Activated naive CD4-positive, alpha-beta T cell treated with Interleukin-2 at 50 U/mL for 16 hours (primary cell): ENCODE measurements at regions not wholly inside any gene's neighbourhood (a gene's known extent, or its start where the extent isn't known, plus 50 kb on each side); places are given as distances from the start of the nearest gene placed in this dataset.

Experiments used
- DNase-seq: peaks from one replicate; pipeline ENCODE4 v3.0.0-alpha.2; 2020

DNA sequence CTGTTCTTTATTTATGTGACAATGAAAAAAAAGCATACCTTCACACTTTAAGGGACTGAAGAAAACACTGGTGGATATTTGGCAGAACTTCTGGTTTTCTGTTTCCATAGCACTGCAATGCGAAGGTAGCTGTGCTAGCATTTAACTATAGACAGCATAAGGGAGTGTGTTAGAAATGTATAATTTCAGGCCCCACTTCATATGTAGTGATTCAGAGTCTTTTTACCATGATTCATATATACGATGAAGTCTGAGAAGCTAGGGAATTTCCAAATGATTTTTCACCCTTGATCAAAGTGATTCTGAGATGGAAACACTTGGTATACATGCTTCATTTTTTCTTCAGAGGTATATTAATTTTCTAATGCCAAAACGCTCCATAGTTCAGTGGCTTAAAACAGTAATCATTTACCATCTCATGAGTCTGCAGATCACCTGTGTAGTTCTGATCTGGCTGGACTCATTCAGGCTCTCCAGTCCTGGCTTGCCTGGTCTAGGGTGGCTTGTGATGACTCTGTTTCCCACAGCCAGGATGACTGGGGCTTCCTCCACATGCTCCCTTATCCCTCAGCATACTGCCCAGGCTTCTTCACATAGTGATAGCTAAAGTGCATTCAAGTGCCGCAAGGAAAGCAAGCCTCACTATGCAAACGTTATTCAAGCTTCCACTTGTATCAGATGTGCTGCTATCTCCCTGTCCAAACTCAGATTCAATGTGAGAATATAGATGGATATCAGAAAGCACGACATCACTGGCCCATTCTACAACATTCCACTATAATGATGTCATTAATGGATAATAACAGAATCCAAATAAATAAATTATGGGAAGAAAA lies 790.1 kb downstream of the TECRL start:
- no peak for DNase-seq

GRCh38 chr4:63607169-63607872 lies 801.9 kb downstream of the TECRL start:
- DNase-seq, result no peak

- no peak for DNase-seq
Observed at GRCh38 chr4:63589796-63590195, 819.5 kb downstream of the TECRL start.

DNA sequence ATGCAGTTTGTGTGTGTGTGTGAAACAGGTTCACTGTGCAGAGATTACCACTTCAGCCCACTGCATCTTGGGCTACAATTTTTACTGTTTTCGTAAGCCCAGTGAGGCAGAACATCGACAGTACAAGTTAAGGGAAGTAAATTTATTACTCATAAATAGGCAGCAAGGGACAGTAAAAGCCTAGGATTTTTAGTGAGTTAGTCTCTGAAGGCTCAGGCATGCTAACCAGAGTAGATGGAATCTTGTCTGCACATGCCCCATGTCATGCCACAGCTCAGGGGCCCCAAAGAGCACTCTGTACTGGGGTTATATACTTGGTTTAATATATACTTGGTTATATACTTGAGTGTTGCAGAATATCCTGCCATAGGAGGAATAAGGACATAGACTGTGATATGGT lies 825.7 kb downstream of the TECRL start:
- DNase-seq, result no peak

- no peak for DNase-seq
Observed at GRCh38 chr4:63583007-63583406, 826.2 kb downstream of the TECRL start.

DNA sequence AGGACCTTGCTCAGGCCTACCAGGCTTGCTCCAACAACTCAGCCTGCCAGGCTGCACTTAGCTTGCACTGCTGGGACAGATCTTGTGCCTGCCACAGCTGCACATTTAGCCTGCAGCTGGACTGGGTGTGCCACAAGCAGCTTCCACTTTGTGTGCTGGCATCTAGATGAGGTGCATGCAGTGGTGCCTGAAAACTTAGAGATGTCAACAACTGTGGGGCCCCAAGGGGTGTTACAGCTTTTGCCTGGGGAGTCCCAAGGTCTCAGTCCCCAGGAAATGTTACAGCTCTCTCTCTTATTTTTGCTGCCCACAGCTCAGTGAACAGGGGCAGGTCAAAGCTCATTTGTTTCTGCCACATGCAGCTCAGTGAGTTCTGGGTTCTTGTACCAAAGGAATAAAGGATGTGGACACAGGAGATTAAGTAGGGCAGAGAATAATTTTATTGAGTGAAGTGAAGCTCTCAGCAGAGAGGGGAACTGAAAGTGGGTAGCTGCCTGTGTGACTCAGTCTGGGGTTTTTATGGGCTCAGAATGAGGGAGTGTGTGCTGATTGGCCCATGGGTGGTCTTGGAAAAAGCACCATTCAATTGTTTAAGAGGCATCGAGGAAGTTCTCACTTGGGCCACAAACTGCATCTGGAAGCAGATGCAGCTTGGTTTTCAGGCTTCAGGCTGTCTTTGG lies 828.3 kb downstream of the TECRL start:
- no peak for DNase-seq

DNA sequence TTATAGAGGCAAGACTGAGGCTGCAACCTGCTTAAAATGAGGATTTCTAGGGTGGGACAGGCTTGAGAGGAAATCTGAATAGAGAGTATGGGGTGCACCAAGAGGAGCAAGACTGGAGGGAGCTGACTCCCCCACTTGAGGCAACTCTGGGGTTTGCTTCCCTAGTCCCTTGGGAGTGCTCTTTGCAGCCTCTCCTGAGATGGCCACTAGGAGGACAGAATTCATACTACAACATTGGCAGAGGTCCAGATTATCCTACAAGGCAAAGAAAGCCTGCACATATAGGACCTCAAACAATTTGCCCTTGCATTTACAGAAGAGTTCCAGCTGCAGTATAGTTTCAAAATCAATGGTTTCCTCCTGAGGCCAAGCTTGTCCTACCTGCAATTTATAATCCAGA lies 830.9 kb downstream of the TECRL start:
- DNase-seq, result no peak

GRCh38 chr4:63566658-63567057 lies 842.6 kb downstream of the TECRL start:
- DNase-seq, result no peak

DNA sequence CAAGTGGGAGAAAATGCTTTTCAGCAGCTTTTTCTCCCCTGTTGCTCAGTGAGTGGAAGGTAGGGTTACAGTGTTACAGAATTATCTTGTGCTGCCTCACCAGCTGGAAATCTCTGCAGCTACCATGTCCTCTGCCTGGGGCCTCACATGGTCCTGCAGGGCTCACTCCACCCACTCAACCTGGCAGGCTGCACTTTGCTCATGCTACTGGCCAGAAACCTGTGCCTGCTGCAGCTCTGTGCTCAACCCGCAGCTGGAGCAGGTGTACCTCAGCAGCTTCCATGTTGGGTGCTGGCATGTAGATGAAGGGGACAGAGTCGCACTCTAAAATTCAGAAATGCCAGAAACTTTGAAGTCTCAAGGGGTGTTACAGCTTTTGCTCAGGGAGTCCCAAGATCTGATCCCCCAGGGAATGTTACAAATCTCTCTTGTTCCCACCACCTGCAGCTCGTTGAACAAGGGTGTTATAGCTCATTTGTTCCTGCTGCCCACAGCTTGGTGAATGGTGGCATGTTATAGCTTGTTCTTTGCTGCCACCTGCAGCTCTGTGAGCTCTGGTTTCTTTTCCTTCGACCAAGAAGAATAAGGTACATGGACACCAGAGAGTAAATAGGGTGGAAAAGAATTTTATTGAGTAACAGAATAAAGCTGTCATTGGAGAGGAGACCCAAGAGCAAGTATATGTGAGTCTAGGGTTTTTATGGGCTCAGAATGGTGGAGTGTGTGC lies 845.8 kb downstream of the TECRL start:
- no peak for DNase-seq

DNA sequence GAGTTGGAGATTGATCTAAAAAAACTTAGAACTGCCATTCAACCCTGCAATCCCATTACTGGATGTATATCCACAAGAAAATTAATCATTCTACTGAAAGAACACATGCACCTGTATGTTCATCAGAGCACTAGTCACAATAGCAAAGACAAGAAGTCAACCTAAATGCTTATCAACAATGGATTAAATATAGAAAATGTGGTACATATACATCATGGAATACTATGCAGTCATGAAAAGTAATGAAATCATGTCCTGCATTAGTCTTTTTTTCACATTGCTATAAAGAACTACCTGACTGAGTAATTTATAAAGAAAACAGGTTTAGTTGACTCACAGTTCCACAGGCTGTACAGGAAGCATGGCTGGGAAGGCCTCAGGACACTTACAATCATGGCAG lies 850.5 kb downstream of the TECRL start:
- DNase-seq, result no peak

GRCh38 chr4:63556332-63556731 lies 852.9 kb downstream of the TECRL start:
- no peak for DNase-seq

DNA sequence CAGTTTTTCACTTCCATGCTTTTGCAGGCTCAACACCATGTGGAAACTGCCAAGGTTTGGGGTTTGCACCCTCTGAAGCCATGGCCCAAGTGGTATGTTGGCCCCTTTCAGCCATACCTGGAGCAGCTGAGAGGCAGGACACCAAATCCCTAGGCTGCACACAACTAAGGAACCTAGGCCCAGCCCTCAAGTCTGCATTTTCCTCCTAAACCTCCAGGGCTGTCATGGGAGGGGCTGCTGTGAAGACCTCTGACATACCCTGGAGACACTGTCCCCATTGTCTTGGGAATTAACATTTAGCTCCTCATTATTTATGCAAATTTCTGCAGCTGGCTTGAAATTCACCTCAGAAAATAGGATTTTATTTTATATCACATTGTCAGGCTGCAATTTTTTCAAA lies 856.1 kb downstream of the TECRL start:
- DNase-seq, result no peak

DNA sequence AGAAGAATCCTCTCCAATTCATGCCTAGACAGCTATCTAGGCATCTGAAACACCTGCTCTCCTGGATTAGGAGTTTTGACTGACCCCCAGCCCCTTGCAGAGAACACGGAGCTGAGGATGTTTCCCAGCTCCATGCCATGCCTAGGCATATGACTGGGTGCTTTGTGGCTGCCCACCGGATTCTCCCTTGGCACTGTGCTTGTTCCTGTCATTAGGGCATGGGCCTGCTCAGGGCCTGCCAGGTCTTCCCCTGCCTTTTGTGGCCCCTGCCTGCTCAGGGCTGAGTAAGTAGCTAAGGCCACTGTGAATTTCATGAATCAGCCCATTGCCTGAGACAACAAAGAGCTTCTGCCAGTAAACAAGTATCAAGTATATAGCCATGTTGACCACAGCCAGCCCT lies 867.4 kb downstream of the TECRL start:
- no peak for DNase-seq

- no peak for DNase-seq
Observed at GRCh38 chr4:63529581-63530337, 879.5 kb downstream of the TECRL start.

DNA sequence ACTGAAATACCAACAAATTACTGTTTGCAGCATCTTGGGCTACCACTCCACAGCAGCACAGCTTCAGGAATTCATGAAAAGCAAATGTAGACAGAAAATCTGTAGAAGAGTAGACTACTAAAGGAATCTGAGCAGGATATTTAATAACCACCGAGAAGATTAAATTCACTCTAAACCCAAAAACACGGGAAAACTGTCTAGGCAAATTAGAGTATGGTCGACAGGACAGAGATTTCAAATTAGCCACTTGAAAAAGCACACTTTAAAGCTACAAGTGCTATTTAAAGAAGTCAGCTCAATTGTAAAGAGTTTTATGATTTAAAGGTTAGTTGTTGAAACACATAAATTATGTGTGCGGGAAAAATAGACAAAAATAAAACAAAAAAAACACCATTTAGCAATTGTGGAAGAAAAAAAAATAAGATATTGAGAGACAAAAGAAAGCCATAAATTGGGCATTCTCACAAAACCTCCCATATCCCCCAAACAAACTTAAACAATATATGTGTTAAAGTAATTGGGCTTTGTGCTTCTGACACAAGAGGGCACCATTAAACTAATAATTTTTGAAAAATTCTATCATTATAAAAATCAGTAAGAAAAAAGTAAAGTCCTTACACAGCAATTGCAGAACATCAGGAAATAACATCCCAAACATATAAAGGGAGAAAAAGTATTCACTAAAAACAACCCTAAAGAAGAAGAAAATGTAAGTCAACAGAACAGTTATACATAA lies 880.8 kb downstream of the TECRL start:
- DNase-seq, result no peak

DNA sequence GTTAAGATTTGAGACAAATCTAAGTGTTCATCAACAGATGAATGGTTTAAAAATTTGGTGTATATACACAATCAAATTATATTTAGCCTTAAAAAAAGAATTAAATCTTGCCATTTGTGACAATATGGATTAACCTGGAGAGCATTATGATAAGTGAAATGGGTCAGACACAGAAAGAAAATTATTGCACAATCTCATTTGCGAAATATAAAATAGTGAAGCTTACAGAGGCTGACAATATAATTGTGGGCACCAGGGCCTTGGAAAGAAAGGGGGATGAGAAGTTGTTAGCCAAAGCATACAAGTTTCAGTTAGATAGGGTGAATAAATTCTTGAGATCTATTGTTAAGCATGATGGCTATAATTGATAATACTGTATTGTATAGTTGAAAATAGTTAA lies 883.0 kb downstream of the TECRL start:
- DNase-seq, result no peak

- no peak for DNase-seq
Observed at GRCh38 chr4:63524764-63525163, 884.5 kb downstream of the TECRL start.

- DNase-seq, result no peak
Observed at GRCh38 chr4:63505714-63506460, 903.4 kb downstream of the TECRL start.

GRCh38 chr4:63493265-63493664 lies 916.0 kb downstream of the TECRL start:
- no peak for DNase-seq

GRCh38 chr4:63492515-63492914 lies 916.7 kb downstream of the TECRL start:
- DNase-seq, result no peak

DNA sequence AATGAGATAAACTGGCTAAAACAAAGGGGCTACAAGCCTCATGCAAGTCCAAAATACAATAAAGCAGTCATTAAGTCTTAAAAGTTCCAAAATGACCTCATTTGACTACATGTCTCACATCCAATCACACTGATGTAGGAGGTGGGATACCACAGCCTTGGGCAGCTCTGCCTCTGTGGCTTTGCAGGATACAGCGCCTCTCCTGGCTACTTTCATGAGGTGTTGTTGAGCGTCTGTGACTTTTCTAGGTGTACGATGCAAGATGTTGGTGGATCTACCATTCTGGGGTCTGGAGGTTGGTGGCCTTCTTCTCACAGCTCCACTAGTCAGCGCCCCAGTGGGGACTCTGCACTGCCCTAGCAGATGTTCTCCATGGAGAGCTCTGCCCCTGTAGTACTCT lies 944.9 kb downstream of the TECRL start:
- no peak for DNase-seq
